ENCODE measurements at regions not wholly inside any gene's neighbourhood (a gene's known extent, or its start where the extent isn't known, plus 50 kb on each side); places are given as distances from the start of the nearest gene placed in this dataset.

DNA sequence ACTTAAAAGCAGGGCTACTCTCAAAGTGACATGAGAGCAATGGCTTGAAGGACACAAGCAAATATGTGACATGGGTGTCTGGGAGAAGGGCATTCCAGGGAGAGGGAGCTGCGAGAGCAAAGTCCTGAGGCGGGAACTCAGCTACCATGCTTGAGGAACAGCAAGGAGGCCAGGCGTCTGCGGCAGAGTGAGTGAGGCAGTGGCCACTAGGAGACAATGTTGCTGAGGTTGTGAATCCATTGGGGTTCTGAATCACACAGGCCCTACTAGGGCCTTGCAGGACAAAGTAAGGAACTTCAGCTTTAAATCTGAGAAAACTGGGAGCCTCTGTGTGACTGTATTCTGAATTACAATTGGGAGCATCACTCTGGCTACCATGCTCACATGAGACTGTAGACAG lies 94.1 kb upstream of the PRICKLE2 start:
- intact Hi-C loops (cut with micrococcal nuclease; ENCODE audit: unreplicated experiment), result no loop called here
- H3K36me3 ChIP-seq (ENCODE audit: insufficient read depth, low read length), result no peaks in the 10 kb centered on the region
- no peaks in the 10 kb centered on the region for H3K79me2 ChIP-seq (ENCODE audit: insufficient read depth, low read depth, low read length)
- H2AFZ ChIP-seq (ENCODE audit: low read length), result no peak overlapping the region
- ChIA-PET POLR2A (interaction anchor here (1.0 kb wide), 1 partner anchor 200 kb away, joined by 3 read pairs; no protein-coding TSS in a partner anchor), CTCF (ENCODE audit: unreplicated experiment) (no interaction called here)
- H3K27ac ChIP-seq (ENCODE audit: low read depth, low read length, poor library complexity, severe bottlenecking), result no peak overlapping the region
- no peaks in the 10 kb centered on the region for H4K20me1 ChIP-seq (ENCODE audit: insufficient read depth, low read length)
- no peaks in the 10 kb centered on the region for H3K9me3 ChIP-seq (ENCODE audit: low read length)
- H3K4me1 ChIP-seq (ENCODE audit: insufficient read depth, low read length, poor library complexity, severe bottlenecking), result no peaks in the 10 kb centered on the region
- no TSS peak for BruUV-seq (replicated peaks)
- no peak for TF ChIP-seq EZH2phosphoT487 (IDR thresholded peaks at IDR 0.05; ENCODE audit: borderline replicate concordance, low read depth, low read length)
- TF ChIP-seq, protein P1, sequence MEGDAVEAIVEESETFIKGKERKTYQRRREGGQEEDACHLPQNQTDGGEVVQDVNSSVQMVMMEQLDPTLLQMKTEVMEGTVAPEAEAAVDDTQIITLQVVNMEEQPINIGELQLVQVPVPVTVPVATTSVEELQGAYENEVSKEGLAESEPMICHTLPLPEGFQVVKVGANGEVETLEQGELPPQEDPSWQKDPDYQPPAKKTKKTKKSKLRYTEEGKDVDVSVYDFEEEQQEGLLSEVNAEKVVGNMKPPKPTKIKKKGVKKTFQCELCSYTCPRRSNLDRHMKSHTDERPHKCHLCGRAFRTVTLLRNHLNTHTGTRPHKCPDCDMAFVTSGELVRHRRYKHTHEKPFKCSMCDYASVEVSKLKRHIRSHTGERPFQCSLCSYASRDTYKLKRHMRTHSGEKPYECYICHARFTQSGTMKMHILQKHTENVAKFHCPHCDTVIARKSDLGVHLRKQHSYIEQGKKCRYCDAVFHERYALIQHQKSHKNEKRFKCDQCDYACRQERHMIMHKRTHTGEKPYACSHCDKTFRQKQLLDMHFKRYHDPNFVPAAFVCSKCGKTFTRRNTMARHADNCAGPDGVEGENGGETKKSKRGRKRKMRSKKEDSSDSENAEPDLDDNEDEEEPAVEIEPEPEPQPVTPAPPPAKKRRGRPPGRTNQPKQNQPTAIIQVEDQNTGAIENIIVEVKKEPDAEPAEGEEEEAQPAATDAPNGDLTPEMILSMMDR (conservative IDR thresholded peaks at IDR 0.05; ENCODE audit: low read length), result no peak
- DNase-seq (ENCODE audit: low spot score), result no peak
- no peaks in the 10 kb centered on the region for H3K9me2 ChIP-seq (ENCODE audit: insufficient read depth, low read length)
- no peak overlapping the region for H3K4me2 ChIP-seq (ENCODE audit: low read length)
- no peak overlapping the region for H3K4me3 ChIP-seq (ENCODE audit: low read depth, low read length, poor library complexity, severe bottlenecking)

DNA sequence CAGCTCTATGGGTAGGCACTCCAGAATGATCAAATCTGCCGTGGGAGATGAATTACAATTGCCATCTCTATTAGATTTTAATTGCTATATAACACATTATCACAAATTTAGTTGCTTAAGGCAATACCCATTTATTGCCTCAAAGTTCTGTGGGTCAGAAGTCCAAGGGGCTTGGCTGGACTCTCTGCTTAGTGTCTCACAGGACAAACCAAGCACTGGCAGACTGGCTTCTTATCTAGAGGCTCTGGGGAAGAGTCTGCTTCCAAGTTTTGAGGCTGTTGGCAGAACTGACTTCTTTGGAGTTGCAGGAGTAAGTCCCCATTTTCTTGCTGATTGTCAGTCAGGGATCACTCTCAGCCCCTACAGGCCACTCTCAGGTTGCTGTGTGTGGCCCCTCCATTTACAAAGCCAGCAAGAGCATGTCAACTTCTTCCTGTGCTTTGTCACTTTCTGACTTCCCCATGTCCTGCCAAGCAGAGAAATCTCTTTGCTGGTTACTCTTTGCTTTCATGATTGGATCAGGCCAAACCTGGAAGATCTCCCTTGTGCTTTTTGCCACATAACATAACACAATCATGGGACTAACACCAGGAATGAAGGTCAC lies 93.5 kb upstream of the PRICKLE2 start:
- no peaks in the 10 kb centered on the region for H3K9me2 ChIP-seq (ENCODE audit: insufficient read depth, low read length)
- no peaks in the 10 kb centered on the region for H4K20me1 ChIP-seq (ENCODE audit: insufficient read depth, low read length)
- no peak overlapping the region for H2AFZ ChIP-seq (ENCODE audit: low read length)
- no peak overlapping the region for H3K4me3 ChIP-seq (ENCODE audit: low read depth, low read length, poor library complexity, severe bottlenecking)
- intact Hi-C loops (cut with micrococcal nuclease; ENCODE audit: unreplicated experiment), result no loop called here
- TF ChIP-seq EZH2phosphoT487 (IDR thresholded peaks at IDR 0.05; ENCODE audit: borderline replicate concordance, low read depth, low read length), result no peak
- TF ChIP-seq, protein P1 (conservative IDR thresholded peaks at IDR 0.05; ENCODE audit: low read length), result no peak
- BruUV-seq (replicated peaks), result no TSS peak
- CTCF ChIA-PET (ENCODE audit: unreplicated experiment), result no interaction called here
- POLR2A ChIA-PET, result interaction anchor here (1.0 kb wide), 1 partner anchor 200 kb away, joined by 3 read pairs; no protein-coding TSS in a partner anchor
- no peak overlapping the region for H3K4me2 ChIP-seq (ENCODE audit: low read length)
- H3K4me1 ChIP-seq (ENCODE audit: insufficient read depth, low read length, poor library complexity, severe bottlenecking), result no peaks in the 10 kb centered on the region
- no peaks in the 10 kb centered on the region for H3K9me3 ChIP-seq (ENCODE audit: low read length)
- DNase-seq (ENCODE audit: low spot score), result no peak
- no peak overlapping the region for H3K27ac ChIP-seq (ENCODE audit: low read depth, low read length, poor library complexity, severe bottlenecking)
- no peaks in the 10 kb centered on the region for H3K36me3 ChIP-seq (ENCODE audit: insufficient read depth, low read length)
- H3K79me2 ChIP-seq (ENCODE audit: insufficient read depth, low read depth, low read length), result no peaks in the 10 kb centered on the region

DNA sequence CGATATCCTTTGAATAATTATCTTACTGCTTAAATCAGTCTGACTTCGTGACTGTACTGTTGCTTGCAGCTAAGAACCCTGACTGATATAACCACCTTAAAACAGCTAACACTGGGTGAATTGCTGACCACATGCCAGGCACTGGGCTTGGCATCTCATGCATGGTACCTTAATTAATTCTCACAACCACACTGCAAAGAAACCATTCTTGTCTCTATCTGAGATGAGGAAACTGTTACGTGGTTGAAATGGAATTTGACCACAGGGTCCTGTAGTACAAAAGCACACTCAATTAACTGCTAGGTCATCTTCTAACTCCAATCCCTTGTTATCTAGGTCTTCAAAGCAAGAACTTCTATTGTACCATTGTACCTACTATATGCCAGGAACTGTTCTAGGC lies 92.7 kb upstream of the PRICKLE2 start:
- Histone ChIP-seq H3K27ac (ENCODE audit: low read depth, low read length, poor library complexity, severe bottlenecking) (no peak overlapping the region), H2AFZ (ENCODE audit: low read length) (no peak overlapping the region), H3K79me2 (ENCODE audit: insufficient read depth, low read depth, low read length) (no peaks in the 10 kb centered on the region), H3K9me2 (ENCODE audit: insufficient read depth, low read length) (no peaks in the 10 kb centered on the region), H3K4me1 (ENCODE audit: insufficient read depth, low read length, poor library complexity, severe bottlenecking) (no peaks in the 10 kb centered on the region), H3K36me3 (ENCODE audit: insufficient read depth, low read length) (no peaks in the 10 kb centered on the region), H3K4me3 (ENCODE audit: low read depth, low read length, poor library complexity, severe bottlenecking) (no peak overlapping the region), H3K9me3 (ENCODE audit: low read length) (no peaks in the 10 kb centered on the region), H4K20me1 (ENCODE audit: insufficient read depth, low read length) (no peaks in the 10 kb centered on the region), H3K4me2 (ENCODE audit: low read length) (no peak overlapping the region)
- BruUV-seq (replicated peaks), result no TSS peak
- POLR2A ChIA-PET, result interaction anchor here (0.6 kb wide), 1 partner anchor 124 kb away, joined by 3 read pairs; no protein-coding TSS in a partner anchor
- no peak for DNase-seq (ENCODE audit: low spot score)
- CTCF ChIA-PET (ENCODE audit: unreplicated experiment), result no interaction called here
- TF ChIP-seq EZH2phosphoT487 (IDR thresholded peaks at IDR 0.05; ENCODE audit: borderline replicate concordance, low read depth, low read length), result no peak
- TF ChIP-seq, protein P1 (conservative IDR thresholded peaks at IDR 0.05; ENCODE audit: low read length), result no peak
- intact Hi-C loops (cut with micrococcal nuclease; ENCODE audit: unreplicated experiment), result no loop called here
